ENCODE measurements at regions not wholly inside any gene's neighbourhood (a gene's known extent, or its start where the extent isn't known, plus 50 kb on each side); places are given as distances from the start of the nearest gene placed in this dataset.
"Not testable (repeated sequence)": the region's sequence is repeated elsewhere in the genome, so short reads cannot be mapped to it uniquely, and the experiment has no call there.

- H3K27ac ChIP-seq, result no peak overlapping the region
- TF ChIP-seq ZFX (IDR thresholded peaks at IDR 0.05), result no peak
- TF ChIP-seq, protein P1, sequence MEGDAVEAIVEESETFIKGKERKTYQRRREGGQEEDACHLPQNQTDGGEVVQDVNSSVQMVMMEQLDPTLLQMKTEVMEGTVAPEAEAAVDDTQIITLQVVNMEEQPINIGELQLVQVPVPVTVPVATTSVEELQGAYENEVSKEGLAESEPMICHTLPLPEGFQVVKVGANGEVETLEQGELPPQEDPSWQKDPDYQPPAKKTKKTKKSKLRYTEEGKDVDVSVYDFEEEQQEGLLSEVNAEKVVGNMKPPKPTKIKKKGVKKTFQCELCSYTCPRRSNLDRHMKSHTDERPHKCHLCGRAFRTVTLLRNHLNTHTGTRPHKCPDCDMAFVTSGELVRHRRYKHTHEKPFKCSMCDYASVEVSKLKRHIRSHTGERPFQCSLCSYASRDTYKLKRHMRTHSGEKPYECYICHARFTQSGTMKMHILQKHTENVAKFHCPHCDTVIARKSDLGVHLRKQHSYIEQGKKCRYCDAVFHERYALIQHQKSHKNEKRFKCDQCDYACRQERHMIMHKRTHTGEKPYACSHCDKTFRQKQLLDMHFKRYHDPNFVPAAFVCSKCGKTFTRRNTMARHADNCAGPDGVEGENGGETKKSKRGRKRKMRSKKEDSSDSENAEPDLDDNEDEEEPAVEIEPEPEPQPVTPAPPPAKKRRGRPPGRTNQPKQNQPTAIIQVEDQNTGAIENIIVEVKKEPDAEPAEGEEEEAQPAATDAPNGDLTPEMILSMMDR (conservative IDR thresholded peaks at IDR 0.05), result no peak
Observed at GRCh38 chr9:104319685-104320084, 184.4 kb upstream of the OR13F1 start.

- TF ChIP-seq ZFX (IDR thresholded peaks at IDR 0.05), result no peak
- TF ChIP-seq, protein P1 (conservative IDR thresholded peaks at IDR 0.05), result no peak
- H3K27ac ChIP-seq, result no peak overlapping the region
Observed at GRCh38 chr9:104322596-104322995, 181.5 kb upstream of the OR13F1 start.

DNA sequence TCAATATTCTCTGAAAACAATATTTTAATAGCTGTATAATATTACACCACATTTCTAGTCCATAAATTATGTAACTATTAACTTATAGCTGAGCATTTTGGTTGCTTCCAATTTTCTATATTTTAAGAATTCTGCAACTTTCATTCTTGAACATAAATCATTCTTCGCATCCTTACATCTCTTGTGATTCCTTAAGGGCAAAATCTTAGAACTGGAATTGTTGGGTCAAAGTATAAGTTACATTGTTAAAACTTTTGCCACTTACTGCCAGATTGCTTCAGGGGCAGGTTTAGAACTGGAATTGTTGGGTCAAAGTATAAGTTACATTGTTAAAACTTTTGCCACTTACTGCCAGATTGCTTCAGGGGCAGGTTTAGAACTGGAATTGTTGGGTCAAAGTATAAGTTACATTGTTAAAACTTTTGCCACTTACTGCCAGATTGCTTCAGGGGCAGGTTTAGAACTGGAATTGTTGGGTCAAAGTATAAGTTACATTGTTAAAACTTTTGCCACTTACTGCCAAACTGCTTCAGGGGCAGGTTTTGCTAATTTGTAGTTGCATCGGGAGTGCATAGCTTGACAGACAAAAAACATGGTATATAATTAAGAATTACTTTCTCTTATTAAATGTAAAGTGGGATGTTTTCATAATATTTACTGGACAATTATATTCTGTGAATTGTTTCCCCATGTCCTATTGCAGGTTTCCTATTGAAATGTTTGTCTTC lies 179.9 kb upstream of the OR13F1 start:
- not testable (repeated sequence) for H3K27ac ChIP-seq

GRCh38 chr9:104326912-104327311 lies 177.2 kb upstream of the OR13F1 start:
- no peak overlapping the region for H3K27ac ChIP-seq
- no peak for TF ChIP-seq ZFX (IDR thresholded peaks at IDR 0.05)
- TF ChIP-seq, protein P1 (conservative IDR thresholded peaks at IDR 0.05), result no peak

DNA sequence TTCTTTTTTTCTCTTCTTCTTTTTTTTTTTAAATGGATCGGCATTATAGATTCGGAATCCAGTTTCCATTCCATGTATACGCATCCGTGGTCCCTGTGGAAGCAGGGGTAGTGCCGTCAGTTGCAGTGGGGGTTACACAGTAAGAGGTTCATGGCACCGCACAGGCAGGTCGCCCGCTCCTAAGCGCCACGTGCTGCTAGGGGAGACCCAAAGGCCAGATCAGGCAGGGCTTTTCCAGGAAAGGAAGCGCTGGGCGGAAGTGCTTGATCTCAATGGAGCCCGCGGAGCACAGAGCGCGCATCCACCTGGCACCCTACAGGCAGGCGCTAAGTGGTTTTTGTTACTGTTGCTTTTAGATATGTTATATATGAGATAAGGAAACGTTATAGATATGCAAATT lies 174.8 kb upstream of the OR13F1 start:
- H3K27ac ChIP-seq, result no peak overlapping the region
- TF ChIP-seq, protein P1 (conservative IDR thresholded peaks at IDR 0.05), result no peak
- no peak for TF ChIP-seq ZFX (IDR thresholded peaks at IDR 0.05)

- no peak for TF ChIP-seq ZFX (IDR thresholded peaks at IDR 0.05)
- TF ChIP-seq, protein P1 (conservative IDR thresholded peaks at IDR 0.05), result no peak
Observed at GRCh38 chr9:104330841-104331240, 173.2 kb upstream of the OR13F1 start.

DNA sequence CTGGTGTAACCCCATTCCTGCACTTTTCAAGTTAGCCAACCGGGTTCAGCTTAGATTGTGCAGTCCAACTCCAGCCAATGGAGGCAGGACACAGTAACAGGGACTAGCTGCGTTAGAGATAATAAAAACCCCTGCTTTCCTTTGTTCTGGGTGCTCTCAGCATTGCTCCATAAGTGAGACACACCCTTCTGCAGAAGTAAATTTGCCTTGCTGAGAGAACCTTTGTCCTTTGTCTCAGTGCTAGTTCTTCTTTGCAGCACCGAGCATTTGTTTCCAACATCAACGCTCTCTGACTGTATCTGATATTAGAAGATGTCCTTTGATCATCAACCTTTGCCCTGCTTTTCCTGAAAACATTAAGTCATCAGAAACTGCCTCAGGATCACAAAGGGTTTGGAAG lies 169.5 kb upstream of the OR13F1 start:
- TF ChIP-seq, protein P1 (conservative IDR thresholded peaks at IDR 0.05), result no peak
- no peak for TF ChIP-seq ZFX (IDR thresholded peaks at IDR 0.05)
- H3K27ac ChIP-seq, result no peak overlapping the region

More at GRCh38 chr9:104330841-104331240, 173.2 kb upstream of the OR13F1 start:
- H3K27ac ChIP-seq, result no peak overlapping the region

DNA sequence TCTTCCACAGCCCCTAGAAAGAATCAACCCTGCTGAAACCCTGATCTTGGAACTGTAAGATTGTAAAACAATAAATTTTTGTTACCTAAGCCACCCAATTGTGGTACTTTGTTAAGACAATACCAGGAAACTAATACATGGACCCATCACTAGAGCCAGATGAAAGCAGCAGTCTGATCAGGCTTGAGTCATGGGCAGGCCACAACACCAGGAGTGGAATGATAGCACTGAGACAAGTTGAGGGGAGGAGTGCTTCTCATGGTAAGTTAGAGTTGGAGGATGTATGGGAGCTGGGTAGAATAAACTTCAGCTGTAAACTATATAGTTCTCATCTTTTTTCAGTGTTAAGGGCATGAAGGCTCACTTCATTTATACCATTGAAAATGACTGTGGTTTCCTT lies 164.4 kb upstream of the OR13F1 start:
- H3K27ac ChIP-seq, result no peak overlapping the region
- TF ChIP-seq ZFX (IDR thresholded peaks at IDR 0.05), result no peak
- TF ChIP-seq, protein P1 (conservative IDR thresholded peaks at IDR 0.05), result no peak

Measured in C4-2B (cell line).